Gastrocnemius medialis (tissue), 4 donors: ENCODE measurements at regions not wholly inside any gene's neighbourhood (a gene's known extent, or its start where the extent isn't known, plus 50 kb on each side); places are given as distances from the start of the nearest gene placed in this dataset.

Experiments
- ATAC-seq, 2 donors: fragments of 150-250 bp; one replicate each; pipeline ENCODE4 v1.9.1; 2016
- DNase-seq, 2 donors: peaks; one replicate each; pipeline ENCODE4 v3.0.0-alpha.2; 2019
- H3K27ac ChIP-seq, 4 donors: fragments of 200-600 bp; sonication (generic); 1 replicate in 1 of 4; 2 replicates in 3 of 4; pipeline ENCODE4 v1.5.1; 2016 to 2018; ENCODE audit warnings: mild to moderate bottlenecking in 2 of 4, moderate library complexity in 1 of 4
- H3K27me3 ChIP-seq, 3 donors: fragments of 200-600 bp; sonication (generic) in 2 of 3; 1 replicate in 1 of 3; 2 replicates in 2 of 3; pipeline versions ENCODE4 v1.5.1 to v1.6.0; 2016 to 2019; ENCODE audit warnings: mild to moderate bottlenecking in 1 of 3, moderate library complexity in 1 of 3
- H3K36me3 ChIP-seq, 2 donors: fragments of 200-600 bp; sonication (generic) in 1 of 2; one replicate each; pipeline ENCODE4 v1.5.1; 2017 to 2018
- H3K4me1 ChIP-seq, 2 donors: fragments of 200-600 bp; sonication (generic) in 1 of 2; one replicate each; pipeline ENCODE4 v1.5.1; 2016 to 2017; ENCODE audit warnings: mild to moderate bottlenecking in 2 of 2
- H3K4me3 ChIP-seq, 4 donors: fragments of 200-600 bp; sonication (generic) in 3 of 4; 1 replicate in 1 of 4; 2 replicates in 3 of 4; pipeline ENCODE4 v1.5.1; 2016 to 2019; ENCODE audit warnings: mild to moderate bottlenecking in 2 of 4
- H3K9me3 ChIP-seq, 3 donors: fragments of 200-600 bp; sonication (generic) in 2 of 3; 1 replicate in 1 of 3; 2 replicates in 2 of 3; pipeline ENCODE4 v1.5.1; 2016 to 2019
- CTCF ChIP-seq, 5 experiments: fragments of 450-650 bp in 3 of 5; fragments of 200-600 bp in 2 of 5; sonication (generic) in 2 of 5; IDR thresholded peaks in 4 of 5; conservative IDR thresholded peaks in 1 of 5; 1 replicate in 4 of 5; 2 replicates in 1 of 5; pipeline ENCODE4 v1.5.1; 2016 to 2019; ENCODE audit warnings: antibody characterized with exemption in 5 of 5, mild to moderate bottlenecking in 3 of 5, moderate library complexity in 3 of 5
- POLR2A ChIP-seq, 2 donors: fragments of 450-650 bp; IDR thresholded peaks; one replicate each; pipeline ENCODE4 v1.6.1; 2017; ENCODE audit warnings: antibody characterized with exemption in 2 of 2, mild to moderate bottlenecking in 2 of 2, moderate library complexity in 2 of 2
- in situ Hi-C, 4 donors: fragments of 200-750 bp; cut with MboI; loops; one replicate each; pipeline versions ENCODE4 v1.15.0 to v1.8.0; 2017; ENCODE audit warnings: low sequenced_read_pairs in 4 of 4
- intact Hi-C: fragments of 100-400 bp; cut with DNase I; formaldehyde crosslinking; loops from one replicate; pipeline ENCODE4 v1.15.1; 2023; ENCODE audit warnings: low total_unique reads

- in situ Hi-C loops (no loop called here), intact Hi-C loops (no loop called here)
- DNase-seq (no peak), ATAC-seq (no peak)
- Histone ChIP-seq H3K27ac (no peak overlapping the region), H3K27me3 (no peaks in the 10 kb centered on the region), H3K36me3 (no peaks in the 10 kb centered on the region), H3K4me3 (no peak overlapping the region), H3K9me3 (no peaks in the 10 kb centered on the region), H3K4me1 (no peaks in the 10 kb centered on the region)
- TF ChIP-seq CTCF (IDR thresholded peaks at IDR 0.05 in 4 of 5, conservative IDR thresholded peaks at IDR 0.05 in 1 of 5) (no peak), POLR2A (IDR thresholded peaks at IDR 0.05) (no peak)
These were observed 1416.8 kb downstream of the OLFM4 start for GRCh38 chr13:54445453-54445852.

- Histone ChIP-seq H3K9me3 (no peaks in the 10 kb centered on the region), H3K36me3 (no peaks in the 10 kb centered on the region), H3K27me3 (no peaks in the 10 kb centered on the region), H3K4me1 (no peaks in the 10 kb centered on the region), H3K27ac (no peak overlapping the region), H3K4me3 (no peak overlapping the region)
- in situ Hi-C loops = no loop called here
- TF ChIP-seq POLR2A (IDR thresholded peaks at IDR 0.05) (no peak), CTCF (IDR thresholded peaks at IDR 0.05 in 4 of 5, conservative IDR thresholded peaks at IDR 0.05 in 1 of 5) (no peak)
- intact Hi-C loops = no loop called here
- no peak for DNase-seq
- ATAC-seq = no peak
These were observed 1417.3 kb downstream of the OLFM4 start for GRCh38 chr13:54445865-54446264.

- no peak for ATAC-seq
- Histone ChIP-seq H3K4me1 (no peaks in the 10 kb centered on the region), H3K9me3 (no peaks in the 10 kb centered on the region), H3K27ac (no peak overlapping the region), H3K4me3 (no peak overlapping the region), H3K27me3 (no peaks in the 10 kb centered on the region), H3K36me3 (no peaks in the 10 kb centered on the region)
- in situ Hi-C loops = no loop called here
- intact Hi-C loops = no loop called here
- DNase-seq = no peak
- TF ChIP-seq POLR2A (IDR thresholded peaks at IDR 0.05) (no peak), CTCF (IDR thresholded peaks at IDR 0.05 in 4 of 5, conservative IDR thresholded peaks at IDR 0.05 in 1 of 5) (no peak)
These were observed 1421.3 kb downstream of the OLFM4 start for GRCh38 chr13:54449922-54450321.

- intact Hi-C loops = no loop called here
- Histone ChIP-seq H3K27me3 (no peaks in the 10 kb centered on the region), H3K27ac (no peak overlapping the region), H3K36me3 (no peaks in the 10 kb centered on the region), H3K4me3 (no peak overlapping the region), H3K4me1 (no peaks in the 10 kb centered on the region), H3K9me3 (no peaks in the 10 kb centered on the region)
- DNase-seq = no peak
- in situ Hi-C loops = no loop called here
- no peak for ATAC-seq
- TF ChIP-seq CTCF (IDR thresholded peaks at IDR 0.05 in 4 of 5, conservative IDR thresholded peaks at IDR 0.05 in 1 of 5) = no peak
- TF ChIP-seq POLR2A (IDR thresholded peaks at IDR 0.05) = no peak
These were observed 1455.6 kb downstream of the OLFM4 start for GRCh38 chr13:54484166-54484565.

- in situ Hi-C loops (no loop called here), intact Hi-C loops (no loop called here)
- H3K27ac ChIP-seq = no peak overlapping the region
- no peaks in the 10 kb centered on the region for H3K27me3 ChIP-seq
- H3K36me3 ChIP-seq = no peaks in the 10 kb centered on the region
- H3K9me3 ChIP-seq = no peaks in the 10 kb centered on the region
- DNase-seq (no peak), ATAC-seq (no peak)
- H3K4me3 ChIP-seq = no peak overlapping the region
- H3K4me1 ChIP-seq = no peaks in the 10 kb centered on the region
- no peak for TF ChIP-seq POLR2A (IDR thresholded peaks at IDR 0.05)
- no peak for TF ChIP-seq CTCF (IDR thresholded peaks at IDR 0.05 in 4 of 5, conservative IDR thresholded peaks at IDR 0.05 in 1 of 5)
These were observed 1458.0 kb downstream of the OLFM4 start for GRCh38 chr13:54486421-54487166.
